HCT116 (cell line): ENCODE measurements at regions not wholly inside any gene's neighbourhood (a gene's known extent, or its start where the extent isn't known, plus 50 kb on each side); places are given as distances from the start of the nearest gene placed in this dataset.

Experiments used
- ATAC-seq: fragments of 200-7000 bp; cut with Tn5 transposase; 2 replicates; pipeline ENCODE4 v1.9.1; 2020; ENCODE audit warnings: mild to moderate bottlenecking, moderate library complexity
- BruUV-seq: library from RNA; stranded (reverse); fragments of 400-500 nt; replicated peaks from 2 replicates; lab custom pipeline; 2021; lab: Mats Ljungman, UMichigan
- CTCF ChIA-PET: fragments of 300-600 bp; sonication (Branson Sonifier 250); formaldehyde crosslinking; loops from one replicate; lab custom pipeline; 2021; ENCODE audit warnings: antibody characterized with exemption; lab: Charles Lee
- POLR2A ChIA-PET: fragments of 300-600, 350-600 bp; sonication (Branson Sonifier 250); formaldehyde crosslinking; loops from one replicate; lab custom pipeline; 2021; ENCODE audit warnings: antibody characterized with exemption; lab: Charles Lee
- RAD21 ChIA-PET, 2 experiments: fragments of 300-600 bp; sonication (Branson Sonifier 250); formaldehyde crosslinking; loops; one replicate each; lab custom pipeline; 2023; ENCODE audit warnings: low total read pairs in 2 of 2; ENCODE audit not compliant: uncharacterized antibody in 2 of 2, unreplicated experiment in 2 of 2, low non-redundant PET in 1 of 2; lab: Charles Lee
- DNase-seq: peaks from one replicate; pipeline ENCODE4 v3.0.0-alpha.2; 2010; ENCODE audit warnings: low read depth, low spot score
- H2AFZ ChIP-seq: fragments of 200-600 bp; shearing (Covaris generic), sonication (generic); 2 replicates; pipeline ENCODE4 v1.6.1; 2017; ENCODE audit warnings: low read depth, mixed run types, mixed read lengths, antibody characterized with exemption, low read length; ENCODE audit not compliant: poor library complexity, severe bottlenecking
- H3K27ac ChIP-seq: 2 replicates; pipeline ENCODE4 v1.5.1; 2012; ENCODE audit warnings: low read depth, low read length
- H3K27me3 ChIP-seq: fragments of 200-600 bp; sonication (generic); 2 replicates; pipeline ENCODE4 v1.6.1; 2016; ENCODE audit warnings: mixed run types, low read length, mixed read lengths; ENCODE audit not compliant: insufficient read depth
- H3K36me3 ChIP-seq, 2 experiments: fragments of 200-500 bp in 1 of 2; fragments of 200-600 bp in 1 of 2; sonication (Bioruptor generic) in 1 of 2; sonication (generic) in 1 of 2; 2 replicates each; pipeline versions ENCODE4 v1.5.1 to v1.6.1; 2014 to 2016; ENCODE audit warnings: low read length in 2 of 2, inconsistent platforms in 1 of 2, mixed read lengths in 1 of 2, mixed run types in 1 of 2; ENCODE audit not compliant: insufficient read depth in 2 of 2, control insufficient read depth in 1 of 2
- H3K4me1 ChIP-seq, 2 experiments: fragments of 200-600 bp in 1 of 2; sonication (generic) in 1 of 2; 2 replicates each; pipeline versions ENCODE4 v1.5.1 to v1.6.1; 2012 to 2017; ENCODE audit warnings: low read length in 2 of 2, inconsistent platforms in 1 of 2, mild to moderate bottlenecking in 1 of 2, mixed read lengths in 1 of 2, mixed run types in 1 of 2, moderate library complexity in 1 of 2; ENCODE audit not compliant: insufficient read depth in 2 of 2, control insufficient read depth in 1 of 2
- H3K4me2 ChIP-seq: fragments of 200-600 bp; sonication (generic); 2 replicates; pipeline ENCODE4 v1.6.1; 2017; ENCODE audit warnings: mixed run types, low read length, mixed read lengths
- H3K4me3 ChIP-seq, 2 experiments: fragments of 200-600 bp in 1 of 2; sonication (generic) in 1 of 2; replicated peaks in 1 of 2; 2 replicates each; pipeline ENCODE4 v1.5.1; 2011 to 2016; ENCODE audit warnings: low read length in 2 of 2, control low read depth in 1 of 2, low read depth in 1 of 2, mild to moderate bottlenecking in 1 of 2, mixed read lengths in 1 of 2, mixed run types in 1 of 2
- H3K79me2 ChIP-seq: fragments of 200-600 bp; sonication (generic); 2 replicates; pipeline ENCODE4 v1.6.1; 2017; ENCODE audit warnings: mild to moderate bottlenecking, mixed run types, low read length, moderate library complexity, mixed read lengths; ENCODE audit not compliant: insufficient read depth
- H3K9ac ChIP-seq: fragments of 200-600 bp; sonication (generic); 2 replicates; pipeline ENCODE4 v1.6.1; 2016; ENCODE audit warnings: low read length, mixed read lengths
- H3K9me2 ChIP-seq: fragments of 200-600 bp; sonication (generic), shearing (Covaris generic); 2 replicates; pipeline ENCODE4 v1.6.1; 2017; ENCODE audit warnings: mixed run types, mild to moderate bottlenecking, moderate library complexity; ENCODE audit not compliant: insufficient read depth
- H3K9me3 ChIP-seq, 2 experiments: fragments of 200-500 bp in 1 of 2; fragments of 200-600 bp in 1 of 2; sonication (Bioruptor generic) in 1 of 2; sonication (generic) in 1 of 2; 2 replicates each; pipeline ENCODE4 v1.6.1; 2014 to 2017; ENCODE audit warnings: low read length in 2 of 2, mixed read lengths in 2 of 2, inconsistent platforms in 1 of 2, low read depth in 1 of 2, mild to moderate bottlenecking in 1 of 2, mixed run types in 1 of 2, moderate library complexity in 1 of 2; ENCODE audit not compliant: control insufficient read depth in 1 of 2, insufficient read depth in 1 of 2
- H4K20me1 ChIP-seq: fragments of 200-600 bp; sonication (generic), shearing (Covaris generic); 2 replicates; pipeline ENCODE4 v1.6.1; 2017; ENCODE audit warnings: mixed run types, mild to moderate bottlenecking, moderate library complexity; ENCODE audit not compliant: insufficient read depth
- CBX3 ChIP-seq: IDR thresholded peaks from 2 replicates; pipeline ENCODE4 v1.6.1; 2012; ENCODE audit warnings: low read depth
- CTCF ChIP-seq, 3 experiments: fragments of 200-600 bp in 1 of 3; sonication (generic) in 1 of 3; IDR thresholded peaks in 2 of 3; conservative IDR thresholded peaks in 1 of 3; 2 replicates each; pipeline ENCODE4 v1.5.1; 2012 to 2017; ENCODE audit warnings: low read depth in 2 of 3, low read length in 2 of 3, antibody characterized with exemption in 1 of 3, borderline replicate concordance in 1 of 3, control low read depth in 1 of 3, mild to moderate bottlenecking in 1 of 3, mixed read lengths in 1 of 3, mixed run types in 1 of 3, moderate library complexity in 1 of 3; ENCODE audit not compliant: insufficient read depth in 1 of 3
- EZH2phosphoT487 ChIP-seq: fragments of 200-600 bp; IDR thresholded peaks from 2 replicates; pipeline ENCODE4 v1.6.1; 2018; ENCODE audit warnings: antibody characterized with exemption, borderline replicate concordance
- FOSL1 ChIP-seq: IDR thresholded peaks from 2 replicates; pipeline ENCODE4 v1.6.1; 2012; ENCODE audit warnings: low read depth
- JUND ChIP-seq: IDR thresholded peaks from 2 replicates; pipeline ENCODE4 v1.6.1; 2012
- POLR2A ChIP-seq: IDR thresholded peaks from 2 replicates; pipeline ENCODE4 v1.7.0; 2011; ENCODE audit warnings: borderline replicate concordance; ENCODE audit not compliant: insufficient read depth, insufficient read length; ENCODE audit errors: extremely low read depth
- POLR2AphosphoS5 ChIP-seq: IDR thresholded peaks from 2 replicates; pipeline ENCODE4 v1.6.1; 2011; ENCODE audit warnings: mild to moderate bottlenecking, low read depth, low read length, moderate library complexity
- RAD21 ChIP-seq: IDR thresholded peaks from 2 replicates; pipeline ENCODE4 v1.6.1; 2012; ENCODE audit warnings: low read depth, mild to moderate bottlenecking
- SIN3A ChIP-seq: IDR thresholded peaks from 2 replicates; pipeline ENCODE4 v1.6.1; 2012; ENCODE audit warnings: low read depth
- SP1 ChIP-seq: IDR thresholded peaks from 2 replicates; pipeline ENCODE4 v1.6.1; 2012; ENCODE audit warnings: low read depth
- SRF ChIP-seq: IDR thresholded peaks from 2 replicates; pipeline ENCODE4 v1.6.1; 2012; ENCODE audit warnings: low read depth
- intact Hi-C: fragments of 100-400 bp; cut with micrococcal nuclease; formaldehyde crosslinking; loops from 2 replicates; pipeline ENCODE4 v1.10.0; 2022
- TF ChIP-seq, protein P1 (sequence below): IDR thresholded peaks from 2 replicates; pipeline ENCODE4 v1.6.1; 2012
- TF ChIP-seq, protein P2 (sequence below): IDR thresholded peaks from 2 replicates; pipeline ENCODE4 v1.6.1; 2012
- TF ChIP-seq, protein P3 (sequence below): IDR thresholded peaks from 2 replicates; pipeline ENCODE4 v1.6.1; 2011; ENCODE audit warnings: mild to moderate bottlenecking, low read length, moderate library complexity; ENCODE audit not compliant: insufficient replicate concordance; ENCODE audit errors: extremely low read depth

- ATAC-seq (0 out of 2 replicates have a peak, but pooled peaks have one; percentile 47), DNase-seq (no peak)
- Histone ChIP-seq H3K4me3 (no peak overlapping the region), H3K9me2 (no peaks in the 10 kb centered on the region), H3K4me2 (no peak overlapping the region), H3K9ac (no peak overlapping the region), H3K27me3 (no peaks in the 10 kb centered on the region), H3K27ac (no peak overlapping the region), H3K9me3 (no peaks in the 10 kb centered on the region), H4K20me1 (no peaks in the 10 kb centered on the region), H2AFZ (peak overlapping the region; percentile 4), H3K79me2 (no peaks in the 10 kb centered on the region), H3K4me1 (no peaks in the 10 kb centered on the region), H3K36me3 (no peaks in the 10 kb centered on the region)
- ChIA-PET POLR2A (no interaction called here), RAD21 (no interaction called here), CTCF (no interaction called here)
- intact Hi-C loops = no loop called here
- TF ChIP-seq EZH2phosphoT487 (no peak), CTCF (IDR thresholded peaks at IDR 0.05 in 2 of 3, conservative IDR thresholded peaks at IDR 0.05 in 1 of 3; ENCODE audit: borderline replicate concordance in 1 of 3, insufficient read depth in 1 of 3, low read depth in 2 of 3, low read length in 2 of 3) (peak in 1 of 3 experiments; percentile 31; a peak in 1 of 6 replicates)
- no TSS peak for BruUV-seq
Measured at GRCh38 chr6:120262354-120262753, 912.8 kb upstream of the MAN1A1 start.

DNA sequence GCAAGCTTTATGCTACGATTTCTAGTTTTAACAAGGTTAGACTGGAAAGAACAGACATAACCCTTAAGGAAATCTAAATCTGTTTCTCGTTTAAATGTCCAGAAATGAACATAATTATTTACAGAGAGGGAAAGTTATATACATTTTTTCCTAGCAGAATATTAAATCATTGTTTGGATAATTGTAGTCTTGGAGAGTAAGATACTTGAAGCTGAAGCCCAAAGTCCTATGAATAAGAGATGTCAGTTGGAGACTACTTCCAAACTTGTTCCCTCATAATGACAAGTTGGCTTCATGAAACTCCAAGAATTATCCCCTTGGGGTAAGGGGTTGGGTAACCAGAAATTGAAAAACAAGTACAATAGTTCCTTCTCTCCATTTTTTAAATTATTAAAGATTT is 911.1 kb upstream of the MAN1A1 start:
- CTCF ChIA-PET = no interaction called here
- TF ChIP-seq SRF = no peak
- no peak for TF ChIP-seq POLR2A
- no peak for TF ChIP-seq SP1
- TF ChIP-seq CBX3 = no peak
- TF ChIP-seq RAD21 = no peak
- TF ChIP-seq, protein P1, sequence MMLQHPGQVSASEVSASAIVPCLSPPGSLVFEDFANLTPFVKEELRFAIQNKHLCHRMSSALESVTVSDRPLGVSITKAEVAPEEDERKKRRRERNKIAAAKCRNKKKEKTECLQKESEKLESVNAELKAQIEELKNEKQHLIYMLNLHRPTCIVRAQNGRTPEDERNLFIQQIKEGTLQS = no peak
- no peak for TF ChIP-seq CTCF (IDR thresholded peaks at IDR 0.05 in 2 of 3, conservative IDR thresholded peaks at IDR 0.05 in 1 of 3; ENCODE audit: borderline replicate concordance in 1 of 3, insufficient read depth in 1 of 3, low read depth in 2 of 3, low read length in 2 of 3)
- TF ChIP-seq FOSL1 = no peak
- no peak for TF ChIP-seq JUND
- TF ChIP-seq, protein P2, sequence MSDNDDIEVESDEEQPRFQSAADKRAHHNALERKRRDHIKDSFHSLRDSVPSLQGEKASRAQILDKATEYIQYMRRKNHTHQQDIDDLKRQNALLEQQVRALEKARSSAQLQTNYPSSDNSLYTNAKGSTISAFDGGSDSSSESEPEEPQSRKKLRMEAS = no peak
- no peak for TF ChIP-seq SIN3A
- TF ChIP-seq, protein P3, sequence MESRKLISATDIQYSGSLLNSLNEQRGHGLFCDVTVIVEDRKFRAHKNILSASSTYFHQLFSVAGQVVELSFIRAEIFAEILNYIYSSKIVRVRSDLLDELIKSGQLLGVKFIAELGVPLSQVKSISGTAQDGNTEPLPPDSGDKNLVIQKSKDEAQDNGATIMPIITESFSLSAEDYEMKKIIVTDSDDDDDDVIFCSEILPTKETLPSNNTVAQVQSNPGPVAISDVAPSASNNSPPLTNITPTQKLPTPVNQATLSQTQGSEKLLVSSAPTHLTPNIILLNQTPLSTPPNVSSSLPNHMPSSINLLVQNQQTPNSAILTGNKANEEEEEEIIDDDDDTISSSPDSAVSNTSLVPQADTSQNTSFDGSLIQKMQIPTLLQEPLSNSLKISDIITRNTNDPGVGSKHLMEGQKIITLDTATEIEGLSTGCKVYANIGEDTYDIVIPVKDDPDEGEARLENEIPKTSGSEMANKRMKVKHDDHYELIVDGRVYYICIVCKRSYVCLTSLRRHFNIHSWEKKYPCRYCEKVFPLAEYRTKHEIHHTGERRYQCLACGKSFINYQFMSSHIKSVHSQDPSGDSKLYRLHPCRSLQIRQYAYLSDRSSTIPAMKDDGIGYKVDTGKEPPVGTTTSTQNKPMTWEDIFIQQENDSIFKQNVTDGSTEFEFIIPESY = no peak
- TF ChIP-seq POLR2AphosphoS5 = no peak

More for the DNA sequence above, 911.1 kb upstream of the MAN1A1 start:
- Histone ChIP-seq H3K27ac (no peak overlapping the region), H4K20me1 (no peaks in the 10 kb centered on the region), H3K4me2 (no peak overlapping the region), H3K9me3 (no peaks in the 10 kb centered on the region), H2AFZ (no peak overlapping the region), H3K4me1 (no peaks in the 10 kb centered on the region), H3K4me3 (no peak overlapping the region), H3K27me3 (no peaks in the 10 kb centered on the region), H3K79me2 (no peaks in the 10 kb centered on the region), H3K9me2 (no peaks in the 10 kb centered on the region), H3K36me3 (no peaks in the 10 kb centered on the region), H3K9ac (no peak overlapping the region)
- ChIA-PET RAD21 (no interaction called here), POLR2A (no interaction called here)
- DNase-seq = no peak
- no TSS peak for BruUV-seq
- intact Hi-C loops = no loop called here
- no peak for ATAC-seq
